ENCODE measurements at regions not wholly inside any gene's neighbourhood (a gene's known extent, or its start where the extent isn't known, plus 50 kb on each side); places are given as distances from the start of the nearest gene placed in this dataset.

- no peaks in the 10 kb centered on the region for H3K9me3 Mint-ChIP-seq (ENCODE audit: unreplicated experiment)
- ChIA-PET POLR2A (no interaction called here), CTCF (no interaction called here)
- no peaks in the 10 kb centered on the region for H3K36me3 Mint-ChIP-seq (ENCODE audit: insufficient read depth, unreplicated experiment)
- peaks cover 2% of the 10 kb centered on the region for H3K27me3 Mint-ChIP-seq (ENCODE audit: insufficient read depth, unreplicated experiment)
- BruUV-seq (replicated peaks) = no TSS peak
- no peaks in the 10 kb centered on the region for H3K36me3 ChIP-seq (ENCODE audit: control insufficient read depth, insufficient read depth, low read length)
- no peak overlapping the region for H3K4me3 ChIP-seq (ENCODE audit: low read depth, low read length)
- H3K27me3 ChIP-seq (replicated peaks; ENCODE audit: control insufficient read depth, insufficient read depth, low read length) = no peaks in the 10 kb centered on the region
- no peaks in the 10 kb centered on the region for H3K4me1 ChIP-seq
- no peaks in the 10 kb centered on the region for H3K4me1 Mint-ChIP-seq (ENCODE audit: low read depth, unreplicated experiment)
- no peak overlapping the region for H3K27ac Mint-ChIP-seq (ENCODE audit: unreplicated experiment)
- intact Hi-C loops (cut with micrococcal nuclease; ENCODE audit: unreplicated experiment) = loop anchor here (10.0 kb wide), 1 partner anchor 306 kb away; no protein-coding TSS in a partner anchor
- no peaks in the 10 kb centered on the region for H3K9me3 ChIP-seq
- no peak for DNase-seq
- TF ChIP-seq CTCF (IDR thresholded peaks at IDR 0.05; ENCODE audit: insufficient read depth in 1 of 2, low read depth in 1 of 2, low read length in 1 of 2, severe bottlenecking in 1 of 2, unreplicated experiment in 1 of 2) = no peak
- no peak overlapping the region for H3K4me3 Mint-ChIP-seq (ENCODE audit: unreplicated experiment)
Measured at GRCh38 chr1:89451011-89451410, 73.6 kb upstream of the LRRC8B start.

- no peaks in the 10 kb centered on the region for H3K27me3 ChIP-seq (replicated peaks; ENCODE audit: control insufficient read depth, insufficient read depth, low read length)
- Mint-ChIP-seq H3K27ac (ENCODE audit: unreplicated experiment) (no peak overlapping the region), H3K4me1 (ENCODE audit: low read depth, unreplicated experiment) (no peaks in the 10 kb centered on the region), H3K27me3 (ENCODE audit: insufficient read depth, unreplicated experiment) (peaks cover 2% of the 10 kb centered on the region), H3K9me3 (ENCODE audit: unreplicated experiment) (no peaks in the 10 kb centered on the region), H3K4me3 (ENCODE audit: unreplicated experiment) (no peak overlapping the region), H3K36me3 (ENCODE audit: insufficient read depth, unreplicated experiment) (no peaks in the 10 kb centered on the region)
- no peaks in the 10 kb centered on the region for H3K36me3 ChIP-seq (ENCODE audit: control insufficient read depth, insufficient read depth, low read length)
- ChIA-PET POLR2A (interaction anchor here (0.7 kb wide), 1 partner anchor 492 kb away, joined by 3 read pairs; no protein-coding TSS in a partner anchor), CTCF (interaction anchor here (0.6 to 0.7 kb wide), 3 partner anchors 30 to 309 kb away, joined by 3 read pairs; no protein-coding TSS in a partner anchor)
- TF ChIP-seq CTCF (IDR thresholded peaks at IDR 0.05; ENCODE audit: insufficient read depth in 1 of 2, low read depth in 1 of 2, low read length in 1 of 2, severe bottlenecking in 1 of 2, unreplicated experiment in 1 of 2) = no peak
- H3K9me3 ChIP-seq = no peaks in the 10 kb centered on the region
- no TSS peak for BruUV-seq (replicated peaks)
- H3K4me1 ChIP-seq = no peaks in the 10 kb centered on the region
- intact Hi-C loops (cut with micrococcal nuclease; ENCODE audit: unreplicated experiment) = loop anchor here (10.0 kb wide), 1 partner anchor 309 kb away; no protein-coding TSS in a partner anchor
- H3K4me3 ChIP-seq (ENCODE audit: low read depth, low read length) = no peak overlapping the region
- DNase-seq = no peak
Measured at GRCh38 chr1:89453123-89453972, 71.3 kb upstream of the LRRC8B start.

GRCh38 chr1:89454845-89455521, 69.6 kb upstream of the LRRC8B start:
- POLR2A ChIA-PET = no interaction called here
- Mint-ChIP-seq H3K9me3 (ENCODE audit: unreplicated experiment) (no peaks in the 10 kb centered on the region), H3K27ac (ENCODE audit: unreplicated experiment) (no peak overlapping the region), H3K4me1 (ENCODE audit: low read depth, unreplicated experiment) (no peaks in the 10 kb centered on the region), H3K4me3 (ENCODE audit: unreplicated experiment) (no peak overlapping the region), H3K27me3 (ENCODE audit: insufficient read depth, unreplicated experiment) (no peaks in the 10 kb centered on the region), H3K36me3 (ENCODE audit: insufficient read depth, unreplicated experiment) (no peaks in the 10 kb centered on the region)
- peak in 1 of 2 experiments; percentile 46 for DNase-seq
- no peaks in the 10 kb centered on the region for H3K27me3 ChIP-seq (replicated peaks; ENCODE audit: control insufficient read depth, insufficient read depth, low read length)
- H3K9me3 ChIP-seq = no peaks in the 10 kb centered on the region
- TF ChIP-seq CTCF (IDR thresholded peaks at IDR 0.05; ENCODE audit: insufficient read depth in 1 of 2, low read depth in 1 of 2, low read length in 1 of 2, severe bottlenecking in 1 of 2, unreplicated experiment in 1 of 2) = peak; percentile 37 to 51
- intact Hi-C loops (cut with micrococcal nuclease; ENCODE audit: unreplicated experiment) = loop anchor here (1.0 to 10.0 kb wide), 6 partner anchors 74 to 482 kb away; no protein-coding TSS in a partner anchor
- no TSS peak for BruUV-seq (replicated peaks)
- H3K36me3 ChIP-seq (ENCODE audit: control insufficient read depth, insufficient read depth, low read length) = no peaks in the 10 kb centered on the region
- H3K4me3 ChIP-seq (ENCODE audit: low read depth, low read length) = no peak overlapping the region
- CTCF ChIA-PET = no interaction called here
- no peaks in the 10 kb centered on the region for H3K4me1 ChIP-seq

Measured in Caco-2 (cell line).